DMS114 treated with DMSO at 0.1 percent for 48 hours (cell line): ENCODE measurements at regions not wholly inside any gene's neighbourhood (a gene's known extent, or its start where the extent isn't known, plus 50 kb on each side); places are given as distances from the start of the nearest gene placed in this dataset.
A peak's percentile ranks its signal among the peaks of the same experiment; 100 is the strongest.

Experiments
- DNase-seq: peaks from one replicate; lab custom pipeline; 2025; ENCODE audit not compliant: unreplicated experiment; lab: John Stamatoyannopoulos, UW

- DNase-seq, result no peak
Measured at GRCh38 chr13:34037636-34038540, 219.9 kb downstream of the RFC3 start.

GRCh38 chr13:34038541-34039068, 220.7 kb downstream of the RFC3 start:
- no peak for DNase-seq

DNA sequence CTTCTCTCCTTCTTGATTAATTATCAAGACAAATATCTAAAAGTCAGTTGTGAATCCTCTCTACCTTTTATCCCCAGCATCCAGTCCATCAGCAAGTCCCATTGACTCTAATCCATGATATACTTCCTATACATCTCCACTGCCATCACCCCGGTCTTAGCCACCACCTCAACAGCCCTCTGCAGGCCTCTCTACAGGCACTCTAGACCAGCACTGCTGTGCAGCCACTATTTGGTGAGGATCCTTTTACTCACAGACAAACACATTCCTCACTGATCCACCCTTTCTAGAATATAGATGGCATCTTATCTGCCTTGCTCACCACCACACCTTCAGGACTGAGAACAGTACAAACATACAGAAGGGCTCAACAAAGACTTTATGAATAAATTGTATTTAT, 221.7 kb downstream of the RFC3 start:
- no peak for DNase-seq

DNA sequence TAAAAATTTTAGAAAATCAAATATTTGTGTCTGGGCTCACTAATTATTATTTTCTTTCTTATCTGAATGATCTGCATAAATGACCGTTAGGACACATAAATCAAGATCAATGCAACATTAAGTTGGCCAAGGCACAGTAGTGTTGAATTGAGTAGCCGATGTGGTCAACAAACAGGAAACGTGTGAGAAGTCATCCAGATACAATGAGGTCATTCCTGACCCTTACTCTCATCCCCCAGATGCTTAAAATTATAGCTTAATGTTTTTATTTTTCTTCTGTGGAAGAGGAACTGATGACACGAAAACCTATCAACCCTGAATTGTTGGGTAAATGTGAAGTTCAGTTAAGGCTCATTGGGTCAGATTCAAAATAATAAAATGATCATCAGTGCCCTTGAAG, 222.9 kb downstream of the RFC3 start:
- DNase-seq, result no peak

DNA sequence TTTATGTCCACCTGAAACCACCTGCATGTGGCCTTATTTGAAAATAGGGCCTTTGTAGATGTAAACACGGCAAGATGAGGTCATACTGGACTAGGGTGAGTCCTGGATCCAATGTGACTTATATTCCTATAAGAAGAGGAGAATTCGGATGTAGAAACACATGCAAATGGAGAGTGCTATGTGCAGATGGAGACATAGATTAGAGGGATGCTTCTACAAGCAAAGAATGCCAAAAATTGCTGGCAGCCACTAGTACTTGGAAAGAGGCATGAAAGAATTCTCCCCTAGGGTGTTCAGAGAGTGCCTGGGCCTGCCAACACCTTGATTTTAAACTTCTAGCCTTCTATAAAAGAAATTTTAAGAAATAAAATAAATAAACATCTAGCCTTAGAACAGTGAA, 226.1 kb downstream of the RFC3 start:
- no peak for DNase-seq

DNA sequence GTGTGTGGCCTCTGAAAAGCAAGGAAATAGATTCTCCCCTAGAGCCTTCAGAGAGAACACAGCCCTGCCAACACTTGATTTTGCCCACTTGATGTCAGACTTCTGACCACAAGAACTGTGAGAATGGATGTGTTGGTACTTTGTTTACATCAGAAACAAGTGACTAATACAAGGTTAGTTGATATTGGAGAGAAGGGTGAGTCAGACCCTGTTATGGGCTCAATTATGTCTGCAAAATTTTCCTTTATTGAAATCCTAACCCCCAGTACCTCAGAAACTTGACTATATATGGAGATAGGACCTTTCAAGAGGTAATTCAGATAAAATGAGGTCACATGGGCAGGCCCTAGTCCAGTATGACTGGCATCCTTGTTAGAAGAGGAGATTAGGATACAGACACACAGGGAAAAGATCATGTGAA, 226.7 kb downstream of the RFC3 start:
- DNase-seq, result no peak

DNA sequence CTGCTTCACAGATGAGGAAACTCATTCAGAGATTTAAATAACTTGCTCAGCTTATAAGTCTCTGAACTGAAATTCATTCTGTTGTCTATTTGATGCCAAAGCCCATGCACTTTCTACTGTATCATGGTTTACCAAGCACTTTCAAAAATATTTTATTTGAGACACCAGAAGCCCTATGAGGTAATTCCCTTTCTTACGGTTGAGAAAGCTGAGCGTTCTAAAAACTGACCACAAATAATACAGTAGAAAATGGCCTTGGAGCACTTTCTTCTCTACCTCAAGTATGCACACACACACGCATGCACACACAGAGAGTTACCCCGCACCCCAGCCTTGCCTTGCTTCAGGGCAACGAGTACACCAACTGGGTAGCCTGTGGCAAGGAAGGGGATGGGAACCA, 228.5 kb downstream of the RFC3 start:
- no peak for DNase-seq

GRCh38 chr13:34048652-34049051, 230.7 kb downstream of the RFC3 start:
- no peak for DNase-seq

- DNase-seq, result no peak
Measured at GRCh38 chr13:34056733-34057258, 238.8 kb downstream of the RFC3 start.

DNA sequence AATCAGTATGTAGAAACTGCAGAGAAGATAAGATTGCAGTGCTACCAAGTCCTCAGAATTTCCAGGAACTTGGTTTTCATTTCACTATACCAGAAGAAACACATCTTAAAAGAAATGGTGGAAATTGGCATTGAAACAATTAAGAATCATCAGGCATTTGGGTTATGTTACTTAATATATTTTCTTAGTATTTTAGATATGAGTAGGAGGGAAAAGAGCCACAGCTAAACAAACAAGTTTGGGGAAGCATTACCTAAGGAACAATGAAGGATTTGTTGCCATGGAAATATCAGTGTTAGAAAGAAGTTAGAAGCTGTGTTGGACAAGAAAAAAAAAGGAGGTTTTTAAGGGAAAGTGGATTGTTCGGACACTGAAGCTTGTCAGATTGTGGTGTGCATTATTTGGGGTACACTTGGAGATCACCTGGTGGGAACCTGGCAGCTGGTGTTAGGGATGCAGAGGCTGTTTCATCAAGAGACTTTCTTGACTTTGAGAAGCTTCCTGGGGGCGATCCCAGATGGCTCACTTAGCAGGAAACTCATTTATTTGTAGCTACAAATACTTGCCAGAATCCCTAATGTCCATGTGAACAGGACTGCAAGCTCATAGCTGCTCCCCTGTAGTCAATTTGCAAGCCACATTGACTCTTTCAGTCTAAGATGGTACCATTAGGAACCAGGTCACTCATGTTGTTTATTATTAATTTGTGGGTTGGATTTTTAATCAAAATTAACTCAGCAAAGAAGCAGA, 246.7 kb downstream of the RFC3 start:
- no peak for DNase-seq

- DNase-seq, result no peak
Measured at GRCh38 chr13:34065928-34066327, 248.0 kb downstream of the RFC3 start.

- DNase-seq, result no peak
Measured at GRCh38 chr13:34066344-34066743, 248.4 kb downstream of the RFC3 start.

GRCh38 chr13:34070006-34070405, 252.1 kb downstream of the RFC3 start:
- no peak for DNase-seq

GRCh38 chr13:34070544-34071303, 252.8 kb downstream of the RFC3 start:
- DNase-seq, result no peak

DNA sequence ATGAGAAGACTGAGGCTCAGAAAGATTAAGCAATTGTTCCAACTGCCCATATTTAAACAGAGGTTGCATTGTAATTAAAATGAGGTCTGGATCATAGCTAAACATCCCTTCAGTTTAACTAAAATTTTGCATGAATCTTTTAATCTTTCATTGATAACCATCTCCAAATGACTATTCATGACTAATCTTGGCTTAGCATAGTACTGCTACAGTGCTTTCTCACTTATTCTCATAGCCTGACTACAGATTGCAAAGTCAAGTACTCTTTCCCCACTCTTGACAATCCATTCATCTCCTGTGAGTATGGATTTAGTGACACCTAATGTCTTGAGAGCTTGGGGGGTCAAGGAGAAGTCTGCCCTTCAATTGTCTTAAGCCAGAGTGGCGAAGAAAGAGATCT, 258.4 kb downstream of the RFC3 start:
- no peak for DNase-seq

- DNase-seq, result peak; percentile 8
Measured at GRCh38 chr13:34076943-34077703, 259.2 kb downstream of the RFC3 start.

GRCh38 chr13:34078334-34078999, 260.5 kb downstream of the RFC3 start:
- no peak for DNase-seq

- DNase-seq, result no peak
Measured at GRCh38 chr13:34085204-34085603, 267.3 kb downstream of the RFC3 start.

DNA sequence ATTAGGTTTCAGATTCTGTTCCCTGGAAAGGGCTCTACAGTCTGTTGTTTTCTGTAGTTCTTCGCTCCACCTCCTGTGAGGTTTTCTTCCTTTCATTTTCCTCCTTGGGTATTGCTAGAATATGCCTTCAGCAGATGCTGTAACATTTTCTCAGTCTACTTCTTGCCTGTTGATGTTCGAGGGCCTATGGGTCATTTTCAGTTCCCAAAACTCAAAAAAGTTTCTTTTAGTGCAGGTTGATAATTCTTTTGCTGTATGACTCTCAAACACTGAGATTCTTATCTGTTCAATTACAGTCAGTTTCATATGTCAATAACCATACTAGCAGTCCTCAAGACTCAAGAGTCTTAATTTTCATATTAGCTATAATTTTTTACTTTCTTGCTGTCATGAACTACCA, 268.3 kb downstream of the RFC3 start:
- no peak for DNase-seq

- DNase-seq, result no peak
Measured at GRCh38 chr13:34087791-34088190, 269.8 kb downstream of the RFC3 start.
